Astrocyte (in vitro differentiated cells and primary cell): ENCODE measurements at regions not wholly inside any gene's neighbourhood (a gene's known extent, or its start where the extent isn't known, plus 50 kb on each side); places are given as distances from the start of the nearest gene placed in this dataset.

Experiments
- DNase-seq: peaks from one replicate; pipeline ENCODE4 v3.0.0-alpha.2; 2010; ENCODE audit warnings: low read depth
- FAIRE-seq: peaks from 2 replicates; lab custom pipeline; 2011; peaks lifted over from hg19 to GRCh38; lab: Jason Lieb, UNC
- H2AFZ ChIP-seq: 2 replicates; pipeline ENCODE4 v1.6.0; 2012; ENCODE audit warnings: low read depth, low read length, inconsistent platforms
- H3K27ac ChIP-seq: 2 replicates; pipeline ENCODE4 v1.5.1; 2011; ENCODE audit warnings: low read depth, low read length, inconsistent platforms
- H3K27me3 ChIP-seq: 2 replicates; pipeline ENCODE4 v1.6.0; 2011; ENCODE audit warnings: low read length, inconsistent platforms; ENCODE audit not compliant: insufficient read depth
- H3K36me3 ChIP-seq: 2 replicates; pipeline ENCODE4 v1.5.1; 2011; ENCODE audit warnings: low read length, inconsistent platforms; ENCODE audit not compliant: insufficient read depth
- H3K4me1 ChIP-seq: 2 replicates; pipeline ENCODE4 v1.5.1; 2011; ENCODE audit warnings: low read length, inconsistent platforms; ENCODE audit not compliant: insufficient read depth
- H3K4me2 ChIP-seq: 2 replicates; pipeline ENCODE4 v1.6.0; 2012; ENCODE audit warnings: low read length, inconsistent platforms
- H3K4me3 ChIP-seq: 2 replicates; pipeline ENCODE4 v1.5.1; 2011; ENCODE audit warnings: low read depth, mild to moderate bottlenecking, low read length, inconsistent platforms; ENCODE audit not compliant: insufficient read depth
- H3K79me2 ChIP-seq: 2 replicates; pipeline ENCODE4 v1.6.0; 2012; ENCODE audit warnings: mild to moderate bottlenecking, low read length, inconsistent platforms; ENCODE audit not compliant: insufficient read depth
- H3K9ac ChIP-seq: 2 replicates; pipeline ENCODE4 v1.6.0; 2012; ENCODE audit warnings: mild to moderate bottlenecking, low read length, inconsistent platforms
- H3K9me3 ChIP-seq: 2 replicates; pipeline ENCODE4 v1.5.1; 2012; ENCODE audit warnings: low read depth, mild to moderate bottlenecking, low read length, inconsistent platforms; ENCODE audit not compliant: insufficient read depth
- H4K20me1 ChIP-seq: 2 replicates; pipeline ENCODE4 v1.6.0; 2012; ENCODE audit warnings: low read length, inconsistent platforms; ENCODE audit not compliant: insufficient read depth
- H3K27ac Mint-ChIP-seq: one replicate; pipeline ENCODE4 v1.8.0; 2021; ENCODE audit warnings: mild to moderate bottlenecking, mixed read lengths; ENCODE audit not compliant: unreplicated experiment
- H3K27me3 Mint-ChIP-seq: one replicate; pipeline ENCODE4 v1.8.0; 2021; ENCODE audit warnings: low read depth, mixed read lengths; ENCODE audit not compliant: unreplicated experiment
- H3K36me3 Mint-ChIP-seq: one replicate; pipeline ENCODE4 v1.8.0; 2021; ENCODE audit warnings: low read depth, mixed read lengths; ENCODE audit not compliant: unreplicated experiment
- H3K4me1 Mint-ChIP-seq: one replicate; pipeline ENCODE4 v1.8.0; 2021; ENCODE audit warnings: low read depth, mixed read lengths; ENCODE audit not compliant: unreplicated experiment
- H3K4me3 Mint-ChIP-seq: one replicate; pipeline ENCODE4 v1.8.0; 2021; ENCODE audit warnings: mild to moderate bottlenecking, moderate library complexity, mixed read lengths; ENCODE audit not compliant: unreplicated experiment
- H3K9me3 Mint-ChIP-seq: one replicate; pipeline ENCODE4 v1.8.0; 2021; ENCODE audit warnings: mild to moderate bottlenecking, mixed read lengths; ENCODE audit not compliant: unreplicated experiment
- CTCF ChIP-seq: IDR thresholded peaks from 2 replicates; pipeline ENCODE4 v1.5.1; 2011; ENCODE audit warnings: low read depth, mild to moderate bottlenecking, inconsistent platforms, low read length, moderate library complexity; ENCODE audit not compliant: insufficient read depth
- EZH2 ChIP-seq: IDR thresholded peaks from 2 replicates; pipeline ENCODE4 v1.6.1; 2012; ENCODE audit warnings: mild to moderate bottlenecking, low read length, inconsistent platforms; ENCODE audit not compliant: insufficient read depth

DNA sequence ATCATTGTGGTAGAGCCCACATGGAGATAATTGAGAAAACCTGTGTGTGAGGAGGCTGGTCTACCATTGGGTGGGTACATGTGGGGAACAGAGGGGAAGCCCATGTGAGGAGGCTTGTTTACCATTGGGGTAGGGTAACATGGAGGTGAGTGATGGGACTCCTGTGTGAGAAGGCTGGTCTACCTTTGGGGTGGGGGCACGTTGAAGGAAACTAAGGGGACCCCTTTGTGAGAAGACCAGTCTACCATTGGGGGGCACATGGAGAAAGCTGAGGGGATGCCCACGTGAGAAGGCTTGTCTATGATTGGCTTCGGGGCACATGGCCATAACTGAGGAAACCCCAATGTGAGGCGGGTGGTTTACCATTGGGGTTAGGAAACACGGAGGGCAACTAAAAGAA lies 158.5 kb downstream of the FBLN2 start:
- TF ChIP-seq CTCF, result no peak
- no peak for TF ChIP-seq EZH2
- no peak for DNase-seq
- no peak for FAIRE-seq
- Histone ChIP-seq H3K9ac (no peak overlapping the region), H3K4me2 (no peak overlapping the region), H4K20me1 (no peaks in the 10 kb centered on the region), H3K27me3 (no peaks in the 10 kb centered on the region), H3K79me2 (no peaks in the 10 kb centered on the region), H3K9me3 (no peaks in the 10 kb centered on the region), H3K27ac (no peak overlapping the region), H3K36me3 (no peaks in the 10 kb centered on the region), H3K4me3 (no peak overlapping the region), H3K4me1 (no peaks in the 10 kb centered on the region), H2AFZ (no peak overlapping the region)
- Mint-ChIP-seq H3K4me1 (no peaks in the 10 kb centered on the region), H3K27me3 (peaks cover 70% of the 10 kb centered on the region), H3K36me3 (peaks cover 6% of the 10 kb centered on the region), H3K4me3 (no peak overlapping the region), H3K9me3 (peaks cover 60% of the 10 kb centered on the region), H3K27ac (no peak overlapping the region)

DNA sequence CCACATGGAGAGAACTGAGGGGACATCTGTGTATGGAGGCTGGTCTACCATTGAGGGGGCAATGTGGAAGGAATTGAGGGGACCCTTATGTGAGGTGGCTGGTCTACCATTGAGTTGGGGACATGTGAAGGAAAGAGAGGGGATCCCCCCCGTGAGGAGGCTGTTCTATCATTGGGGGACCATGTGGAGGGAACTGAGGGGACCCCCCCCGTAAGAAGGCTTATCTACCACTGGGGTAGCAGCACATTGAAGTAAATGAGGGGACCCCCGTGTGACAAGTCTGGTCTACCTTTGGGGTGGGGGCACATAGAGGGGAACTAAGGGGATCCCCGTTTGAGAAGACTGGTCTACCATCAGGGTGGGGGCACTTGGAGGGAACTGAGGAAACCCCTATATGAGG lies 158.0 kb downstream of the FBLN2 start:
- no peaks in the 10 kb centered on the region for H3K36me3 ChIP-seq
- no peak overlapping the region for H3K4me3 ChIP-seq
- no peak overlapping the region for H3K9ac ChIP-seq
- peaks cover 57% of the 10 kb centered on the region for H3K9me3 Mint-ChIP-seq
- H3K79me2 ChIP-seq, result no peaks in the 10 kb centered on the region
- H3K4me3 Mint-ChIP-seq, result no peak overlapping the region
- no peaks in the 10 kb centered on the region for H4K20me1 ChIP-seq
- no peak overlapping the region for H3K4me2 ChIP-seq
- peaks cover 69% of the 10 kb centered on the region for H3K27me3 Mint-ChIP-seq
- H3K27ac ChIP-seq, result no peak overlapping the region
- no peaks in the 10 kb centered on the region for H3K4me1 Mint-ChIP-seq
- no peak for TF ChIP-seq CTCF
- no peak for TF ChIP-seq EZH2
- H3K27ac Mint-ChIP-seq, result no peak overlapping the region
- no peaks in the 10 kb centered on the region for H3K9me3 ChIP-seq
- H3K36me3 Mint-ChIP-seq, result peaks cover 6% of the 10 kb centered on the region
- no peak for FAIRE-seq
- no peaks in the 10 kb centered on the region for H3K4me1 ChIP-seq
- H3K27me3 ChIP-seq, result no peaks in the 10 kb centered on the region
- H2AFZ ChIP-seq, result no peak overlapping the region
- DNase-seq, result no peak

- H3K9me3 ChIP-seq, result no peaks in the 10 kb centered on the region
- H3K9ac ChIP-seq, result no peak overlapping the region
- H3K4me1 Mint-ChIP-seq, result no peaks in the 10 kb centered on the region
- no peaks in the 10 kb centered on the region for H3K79me2 ChIP-seq
- H3K27me3 Mint-ChIP-seq, result peaks cover 69% of the 10 kb centered on the region
- no peak overlapping the region for H3K4me2 ChIP-seq
- no peak overlapping the region for H3K4me3 Mint-ChIP-seq
- TF ChIP-seq EZH2, result no peak
- no peak for TF ChIP-seq CTCF
- no peak overlapping the region for H2AFZ ChIP-seq
- peaks cover 6% of the 10 kb centered on the region for H3K36me3 Mint-ChIP-seq
- DNase-seq (no peak), FAIRE-seq (no peak)
- H3K27me3 ChIP-seq, result no peaks in the 10 kb centered on the region
- H3K36me3 ChIP-seq, result no peaks in the 10 kb centered on the region
- H3K9me3 Mint-ChIP-seq, result peaks cover 55% of the 10 kb centered on the region
- no peak overlapping the region for H3K27ac Mint-ChIP-seq
- H3K27ac ChIP-seq, result no peak overlapping the region
- H3K4me3 ChIP-seq, result no peak overlapping the region
- H3K4me1 ChIP-seq, result no peaks in the 10 kb centered on the region
- H4K20me1 ChIP-seq, result no peaks in the 10 kb centered on the region
These were observed 157.5 kb downstream of the FBLN2 start for GRCh38 chr3:13706451-13706850.
